HG03095 (cell line): ENCODE measurements at regions not wholly inside any gene's neighbourhood (a gene's known extent, or its start where the extent isn't known, plus 50 kb on each side); places are given as distances from the start of the nearest gene placed in this dataset.

ENCODE experiments used
- ATAC-seq: cut with Tn5 transposase; IDR thresholded peaks from one replicate; pipeline ENCODE4 v1.9.1; 2021; ENCODE audit warnings: moderate library complexity; ENCODE audit not compliant: unreplicated experiment

DNA sequence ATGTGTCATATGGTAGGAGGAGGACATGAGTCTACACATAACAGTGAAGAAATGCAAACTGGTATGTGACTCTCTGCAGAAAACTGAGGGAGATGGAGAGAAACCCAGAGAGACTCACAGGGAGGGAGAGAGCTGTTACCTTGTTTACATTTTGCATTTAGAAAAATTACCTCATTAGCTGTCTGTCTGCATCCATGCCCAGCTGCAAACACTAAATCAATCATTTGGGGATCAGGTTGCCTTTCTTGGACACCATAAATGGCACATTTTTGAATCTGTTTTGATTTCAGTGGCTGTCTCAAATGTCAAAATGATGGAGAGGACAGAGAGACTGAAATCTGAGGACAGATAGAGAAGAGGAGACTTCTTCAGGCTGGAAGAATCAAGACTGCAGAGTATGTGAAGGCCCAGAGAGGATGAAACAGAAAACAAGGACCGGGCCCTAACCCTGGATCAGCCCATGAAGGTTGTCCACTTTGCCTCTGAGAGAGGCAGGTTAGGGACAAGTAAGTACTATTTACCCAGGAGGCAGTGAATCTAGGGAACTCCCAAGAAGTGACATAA is 92.2 kb downstream of the UNC5CL start:
- ATAC-seq = no peak

DNA sequence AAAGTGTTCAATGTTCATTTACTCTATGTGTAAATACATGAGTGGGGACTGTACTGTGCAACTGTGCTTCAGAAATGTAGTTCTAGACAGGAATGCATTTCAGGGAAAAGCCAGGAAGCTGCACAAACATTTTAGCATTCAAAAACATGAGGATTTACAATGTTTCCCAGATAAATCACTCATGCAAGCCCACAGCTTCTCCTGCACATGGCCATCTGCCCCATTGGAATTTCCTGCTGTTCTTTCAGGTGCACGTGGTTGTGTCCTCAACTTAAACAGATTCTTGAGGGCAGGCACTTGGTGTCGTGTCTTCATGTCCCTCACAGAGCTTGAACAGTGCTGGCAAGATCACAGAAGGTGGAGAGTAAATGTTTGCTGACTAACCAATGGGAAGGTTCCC is 101.5 kb downstream of the UNC5CL start:
- no peak for ATAC-seq

- no peak for ATAC-seq
These were observed 102.2 kb downstream of the UNC5CL start for GRCh38 chr6:40936818-40937251.

DNA sequence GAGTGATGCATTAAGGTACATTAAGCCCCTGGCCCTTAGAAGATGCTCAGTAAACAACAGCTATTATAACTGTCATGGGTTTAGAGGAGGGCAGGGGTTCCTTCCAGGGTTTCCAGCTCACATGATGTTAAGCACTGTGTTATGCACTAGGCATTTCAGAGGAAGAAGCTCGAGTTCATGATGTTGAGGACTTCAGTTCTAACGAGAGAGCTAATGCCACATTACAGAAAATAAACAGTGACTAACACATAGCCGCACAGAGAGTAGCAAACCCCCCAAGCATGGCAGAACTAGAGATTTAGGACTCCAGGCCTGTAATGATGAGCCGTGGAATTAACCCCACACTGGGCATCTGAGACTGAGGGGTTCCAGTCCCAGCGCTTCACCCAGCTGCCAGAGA is 105.2 kb downstream of the UNC5CL start:
- ATAC-seq = no peak

DNA sequence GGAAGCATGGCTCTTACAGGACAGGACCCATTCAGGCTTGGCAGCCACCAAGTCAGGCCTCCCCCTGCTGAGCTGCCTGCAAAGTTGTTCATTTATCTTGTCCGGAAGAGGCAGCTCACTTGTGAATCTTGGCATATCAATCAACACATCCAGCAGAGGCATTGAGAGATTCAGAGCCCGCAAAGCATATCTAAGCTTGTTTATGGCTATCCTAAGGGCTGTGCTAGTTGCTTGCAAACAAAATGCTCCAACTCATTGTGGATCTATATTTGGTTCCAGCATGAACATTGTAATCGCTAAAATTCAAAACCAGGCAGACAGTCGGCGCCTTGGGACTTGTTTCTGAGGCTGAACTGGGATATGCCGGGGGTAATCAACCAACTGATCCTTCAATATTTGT is 106.1 kb downstream of the UNC5CL start:
- no peak for ATAC-seq

GRCh38 chr6:40932366-40932765 is 106.7 kb downstream of the UNC5CL start:
- ATAC-seq = no peak

DNA sequence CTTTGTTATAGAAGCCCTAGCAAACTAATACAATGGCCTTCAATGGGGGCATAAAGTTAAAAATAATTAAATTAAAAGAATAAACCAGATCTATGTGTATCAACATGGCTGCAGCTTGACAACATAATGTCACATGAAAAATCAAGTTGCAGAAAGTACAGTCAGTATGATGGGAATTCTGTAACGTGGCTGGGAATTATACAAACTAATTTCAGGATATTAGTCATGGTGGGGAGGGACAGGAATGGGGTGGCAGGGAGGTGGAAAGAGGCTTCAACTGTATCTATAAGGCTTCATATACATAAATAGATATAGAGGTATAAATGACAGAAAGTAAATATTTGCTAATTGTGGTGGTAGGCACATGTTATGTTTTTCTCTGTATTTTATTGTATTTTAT is 107.1 kb downstream of the UNC5CL start:
- ATAC-seq = no peak

DNA sequence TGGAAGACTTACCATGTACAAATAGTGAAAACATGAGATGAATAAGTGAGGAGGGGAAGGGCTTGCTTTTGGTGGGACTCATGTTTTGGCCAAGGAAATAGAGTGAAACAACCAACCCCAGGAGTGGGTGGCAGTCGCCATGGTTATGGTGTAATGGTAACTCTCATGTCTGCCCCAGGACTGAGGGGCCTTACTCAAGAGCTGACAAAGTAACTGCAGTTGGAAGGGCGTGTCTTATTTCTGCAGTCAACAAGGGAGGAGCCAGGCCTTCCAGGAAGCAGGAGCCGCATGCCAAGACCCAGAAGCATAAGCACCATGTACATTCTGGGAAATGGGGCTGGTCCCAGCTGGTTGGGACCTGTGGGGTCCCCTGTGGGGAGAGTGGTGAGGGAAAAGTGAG is 108.5 kb downstream of the UNC5CL start:
- ATAC-seq = no peak

GRCh38 chr6:40930045-40930444 is 109.0 kb downstream of the UNC5CL start:
- no peak for ATAC-seq

- no peak for ATAC-seq
These were observed 109.8 kb downstream of the UNC5CL start for GRCh38 chr6:40929176-40929575.

- ATAC-seq = no peak
These were observed 110.3 kb downstream of the UNC5CL start for GRCh38 chr6:40928763-40929162.

- ATAC-seq = no peak
These were observed 110.7 kb downstream of the UNC5CL start for GRCh38 chr6:40928307-40928706.

- ATAC-seq = no peak
These were observed 113.7 kb downstream of the UNC5CL start for GRCh38 chr6:40925341-40925740.

GRCh38 chr6:40924839-40925238 is 114.2 kb downstream of the UNC5CL start:
- ATAC-seq = no peak

- ATAC-seq = no peak
These were observed 115.1 kb downstream of the UNC5CL start for GRCh38 chr6:40923880-40924279.

GRCh38 chr6:40923326-40923725 is 115.7 kb downstream of the UNC5CL start:
- ATAC-seq = no peak

GRCh38 chr6:40922281-40922680 is 116.7 kb downstream of the UNC5CL start:
- no peak for ATAC-seq

DNA sequence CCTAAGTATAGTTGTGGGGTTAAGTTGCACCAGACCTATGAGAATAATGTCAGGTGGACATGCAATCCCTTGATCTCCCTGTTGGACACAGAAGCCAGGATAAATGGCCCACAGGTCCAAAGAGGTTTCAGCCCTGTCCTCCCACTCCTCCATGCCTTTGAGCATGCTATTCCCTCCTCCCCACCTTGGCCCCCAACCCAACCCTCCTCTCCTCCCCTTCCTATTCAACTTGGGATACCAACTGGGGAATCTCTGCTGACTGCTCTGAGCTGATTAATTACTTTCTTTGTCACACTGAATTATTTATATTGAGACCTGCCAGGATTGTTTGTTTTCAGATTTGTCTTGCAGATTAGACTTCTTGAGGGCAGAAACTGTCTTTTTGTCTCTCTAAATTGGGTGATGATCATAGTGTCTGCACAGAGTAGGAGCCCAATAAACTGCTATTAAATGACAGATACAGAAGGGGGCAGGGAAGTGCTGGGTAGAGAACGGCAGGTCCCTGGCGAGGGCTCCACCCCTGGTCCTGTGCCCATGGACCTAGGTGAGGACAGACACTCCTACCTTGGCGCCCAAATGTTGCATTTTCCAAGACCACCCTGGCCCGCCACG is 120.9 kb downstream of the UNC5CL start:
- no peak for ATAC-seq

GRCh38 chr6:40917603-40918002 is 121.4 kb downstream of the UNC5CL start:
- ATAC-seq = no peak

- ATAC-seq = no peak
These were observed 122.2 kb downstream of the UNC5CL start for GRCh38 chr6:40916845-40917244.

DNA sequence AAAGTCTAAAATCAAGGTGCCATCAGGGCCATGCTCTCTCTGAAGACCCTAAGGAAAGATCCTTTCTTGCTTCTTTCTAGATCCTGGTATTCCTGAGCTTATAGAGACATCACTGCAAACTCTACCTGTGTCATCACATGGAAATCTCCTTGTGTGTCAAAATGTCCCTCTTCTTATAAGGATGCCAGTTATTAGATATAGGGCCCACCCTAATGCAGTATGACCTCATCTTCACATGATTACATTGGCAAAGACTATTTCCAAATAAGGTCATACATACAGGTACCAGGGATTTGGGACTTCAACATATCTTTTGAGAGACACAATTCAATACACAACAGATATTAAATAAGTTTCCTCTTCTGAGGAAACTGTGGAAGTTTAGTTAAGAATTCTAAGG is 123.9 kb downstream of the UNC5CL start:
- ATAC-seq = no peak

DNA sequence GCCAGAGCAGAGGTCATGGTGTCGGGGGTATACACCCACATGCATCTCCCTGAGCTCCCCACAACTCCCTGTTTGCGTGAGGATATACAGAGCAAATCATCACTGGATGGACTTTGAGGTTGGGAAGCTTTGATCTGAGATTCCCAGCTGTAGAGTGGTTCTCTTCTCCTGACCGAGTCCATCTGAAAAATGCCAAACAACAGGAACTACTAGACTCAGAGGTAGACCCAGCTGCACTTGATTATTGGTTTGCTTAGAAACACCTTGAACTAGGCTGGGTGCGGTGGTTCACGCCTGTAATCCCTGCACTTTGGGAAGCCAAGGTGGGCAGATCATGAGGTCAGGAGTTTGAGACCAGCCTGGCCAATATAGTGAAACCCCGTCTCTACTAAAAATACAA is 125.0 kb downstream of the UNC5CL start:
- ATAC-seq = no peak
